Coronary artery (tissue), 2 donors: ENCODE measurements at regions not wholly inside any gene's neighbourhood (a gene's known extent, or its start where the extent isn't known, plus 50 kb on each side); places are given as distances from the start of the nearest gene placed in this dataset.

ENCODE experiments used
- DNase-seq: peaks from one replicate; pipeline ENCODE4 v3.0.0-alpha.2; 2017; ENCODE audit warnings: low spot score
- H3K27ac ChIP-seq, 2 donors: fragments of 200-600 bp; sonication (generic); one replicate each; pipeline ENCODE4 v1.5.1; 2016 to 2019
- H3K4me3 ChIP-seq: fragments of 200-600 bp; sonication (generic); 2 replicates; pipeline ENCODE4 v1.5.1; 2016; ENCODE audit warnings: mild to moderate bottlenecking, moderate library complexity
- CTCF ChIP-seq: fragments of 200-600 bp; sonication (generic); IDR thresholded peaks from one replicate; pipeline ENCODE4 v1.5.1; 2019; ENCODE audit warnings: antibody characterized with exemption

DNA sequence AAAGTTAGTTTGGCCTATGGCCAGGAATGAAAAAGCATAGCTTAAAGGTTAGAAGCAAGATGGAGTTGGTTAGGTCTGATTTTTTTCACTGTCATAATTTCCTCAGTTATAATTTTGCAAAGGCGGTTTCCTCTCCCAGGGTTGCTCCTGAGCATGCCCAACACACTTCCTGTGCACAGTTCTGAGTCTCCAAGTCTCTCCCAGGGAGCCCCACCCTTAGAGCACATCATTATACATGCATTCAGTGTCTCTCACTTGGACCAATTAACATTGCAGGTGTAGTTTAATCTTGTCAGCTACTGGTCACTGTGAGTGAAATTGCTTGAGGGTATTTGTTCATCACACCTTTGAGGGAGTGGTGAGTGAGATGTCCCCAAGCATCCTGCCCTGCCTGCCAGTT, 96.0 kb upstream of the ATP10A start:
- no peak for TF ChIP-seq CTCF
- Histone ChIP-seq H3K27ac (no peak overlapping the region), H3K4me3 (no peak overlapping the region)
- no peak for DNase-seq

DNA sequence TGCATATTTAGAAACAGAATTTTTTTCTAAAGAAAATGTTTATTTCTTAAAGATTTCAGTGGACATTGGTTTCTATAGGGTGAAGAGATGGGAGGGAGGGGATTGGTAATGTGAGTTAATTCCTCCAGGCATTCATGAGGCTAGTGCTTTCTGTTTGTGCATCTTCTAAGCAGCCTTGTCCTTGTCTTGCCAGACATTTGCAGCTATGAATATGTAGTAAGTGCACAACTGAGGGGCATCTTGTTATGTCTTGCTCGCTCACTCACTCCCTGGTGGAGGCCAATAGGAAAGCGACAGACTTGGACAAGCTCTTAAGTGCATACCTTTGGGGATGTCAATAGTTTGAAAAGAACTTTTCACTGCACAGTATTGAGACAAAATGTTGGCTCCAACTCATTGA, 92.5 kb upstream of the ATP10A start:
- TF ChIP-seq CTCF, result no peak
- Histone ChIP-seq H3K4me3 (no peak overlapping the region), H3K27ac (no peak overlapping the region)
- no peak for DNase-seq

- no peak for TF ChIP-seq CTCF
- H3K4me3 ChIP-seq, result no peak overlapping the region
- DNase-seq, result no peak
Observed at GRCh38 chr15:25954398-25954797, 91.3 kb upstream of the ATP10A start.

GRCh38 chr15:25950014-25950413, 86.9 kb upstream of the ATP10A start:
- TF ChIP-seq CTCF, result no peak
- DNase-seq, result no peak
- H3K4me3 ChIP-seq, result no peak overlapping the region
- no peak overlapping the region for H3K27ac ChIP-seq

More at GRCh38 chr15:25954398-25954797, 91.3 kb upstream of the ATP10A start:
- no peak overlapping the region for H3K27ac ChIP-seq

DNA sequence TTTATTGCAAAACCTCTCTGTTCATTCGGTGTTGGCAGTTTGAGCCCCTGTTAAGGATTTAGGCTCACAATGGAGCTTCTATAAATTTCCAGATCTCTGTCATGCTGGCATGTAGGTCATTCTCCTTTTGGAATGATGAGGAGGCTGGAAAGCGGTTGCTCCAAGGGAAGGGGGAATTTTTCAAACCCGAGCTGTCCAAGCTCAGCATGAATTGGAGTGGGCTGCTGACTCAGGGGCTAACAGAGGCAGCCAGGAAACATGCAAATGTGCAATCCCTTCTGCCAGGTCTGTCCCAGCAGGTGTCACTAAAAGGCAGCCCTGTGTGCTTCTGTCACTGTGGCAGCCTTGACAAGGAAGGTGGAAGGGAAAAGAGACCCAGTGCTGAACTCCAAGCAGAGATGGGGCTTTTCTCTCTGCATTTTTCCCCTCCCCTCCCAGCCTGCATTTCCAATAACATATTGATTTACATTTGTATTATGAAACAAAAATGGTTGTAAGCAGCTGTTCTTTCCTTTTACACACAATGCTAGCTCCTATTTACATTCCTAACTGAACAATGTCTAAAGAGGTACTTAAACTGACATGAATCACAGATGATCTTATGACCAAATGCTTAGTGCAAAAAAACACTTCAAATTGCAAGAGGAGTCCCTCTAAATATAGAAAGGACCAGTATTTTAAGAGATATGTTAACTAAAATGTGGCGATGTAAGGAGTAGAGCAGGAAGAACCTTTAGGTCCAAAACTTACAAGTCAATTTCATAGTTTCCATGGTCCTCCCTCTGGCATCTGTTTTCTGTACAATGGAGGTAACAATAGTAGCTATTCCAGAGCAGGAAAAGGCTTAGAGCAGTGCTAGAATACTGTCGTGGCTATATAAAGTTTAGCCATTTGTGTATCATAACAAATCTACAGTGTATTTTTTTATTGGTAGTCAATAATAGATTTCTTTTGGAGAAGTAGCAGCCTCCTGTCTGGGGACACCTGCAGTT, 84.5 kb upstream of the ATP10A start:
- H3K4me3 ChIP-seq, result no peak overlapping the region
- DNase-seq, result no peak
- TF ChIP-seq CTCF, result no peak
- H3K27ac ChIP-seq, result no peak overlapping the region

DNA sequence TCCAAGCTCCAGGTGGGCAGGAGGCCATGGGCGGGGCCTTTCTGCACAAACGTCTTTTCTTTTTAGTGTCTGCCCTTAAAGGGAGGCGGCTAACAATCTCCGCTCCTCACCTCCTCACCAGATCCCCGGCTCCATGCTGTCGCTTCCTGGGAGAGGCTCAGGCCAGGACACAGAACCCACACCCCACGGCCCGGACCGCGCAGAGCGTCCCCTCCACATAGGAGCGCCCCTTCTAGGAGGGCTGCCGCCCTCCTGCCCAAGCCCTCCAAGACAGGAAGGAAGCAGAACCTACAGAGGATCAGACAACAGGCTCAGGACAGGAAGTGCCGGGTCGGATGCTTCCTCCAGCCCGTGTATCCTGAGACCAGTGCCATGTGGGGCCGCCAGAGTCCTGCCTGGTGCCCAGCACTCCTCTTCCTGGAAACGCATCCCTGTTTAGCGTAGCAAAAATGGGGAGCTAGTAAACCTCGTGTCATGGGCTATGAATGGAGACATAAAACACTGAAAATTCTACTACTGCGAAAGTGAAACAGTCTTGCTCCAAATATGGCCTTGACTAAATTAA, 83.2 kb upstream of the ATP10A start:
- no peak for DNase-seq
- H3K27ac ChIP-seq, result no peak overlapping the region
- no peak for TF ChIP-seq CTCF
- no peak overlapping the region for H3K4me3 ChIP-seq

- H3K4me3 ChIP-seq, result no peak overlapping the region
- no peak overlapping the region for H3K27ac ChIP-seq
- no peak for DNase-seq
- TF ChIP-seq CTCF, result no peak
Observed at GRCh38 chr15:25944386-25944785, 81.3 kb upstream of the ATP10A start.
